Activated naive CD8-positive, alpha-beta T cell treated with anti-CD3 and anti-CD28 coated beads, Interleukin-2, amount 10 ng/mL, durations not matched to agents 7 days and 5 days (primary cell): ENCODE measurements at regions not wholly inside any gene's neighbourhood (a gene's known extent, or its start where the extent isn't known, plus 50 kb on each side); places are given as distances from the start of the nearest gene placed in this dataset.
"Not testable (repeated sequence)": the region's sequence is repeated elsewhere in the genome, so short reads cannot be mapped to it uniquely, and the experiment has no call there.

Experiments used
- ATAC-seq: fragments of 150-1000 bp; cut with Tn5 transposase; one replicate; pipeline ENCODE4 v1.10.0; 2021; ENCODE audit warnings: low read depth, moderate library complexity
- POLR2A ChIA-PET: fragments of 350-600 bp; sonication (Branson Sonifier 250); formaldehyde crosslinking; loops from one replicate; lab custom pipeline; 2021; ENCODE audit warnings: antibody characterized with exemption; lab: Charles Lee
- DNase-seq: peaks from one replicate; pipeline ENCODE4 v3.0.0; 2021
- H3K27ac Mint-ChIP-seq: one replicate; pipeline ENCODE4 v1.8.0; 2022; ENCODE audit warnings: mild to moderate bottlenecking, mixed read lengths
- H3K27me3 Mint-ChIP-seq: one replicate; pipeline ENCODE4 v1.8.0; 2022; ENCODE audit warnings: mild to moderate bottlenecking, moderate library complexity, mixed read lengths
- H3K36me3 Mint-ChIP-seq: one replicate; pipeline ENCODE4 v1.8.0; 2021; ENCODE audit warnings: mild to moderate bottlenecking, mixed read lengths
- H3K4me1 Mint-ChIP-seq: one replicate; pipeline ENCODE4 v1.8.0; 2021; ENCODE audit warnings: mixed read lengths
- H3K4me3 Mint-ChIP-seq: one replicate; pipeline ENCODE4 v1.8.0; 2022; ENCODE audit warnings: mild to moderate bottlenecking, moderate library complexity, mixed read lengths
- H3K9me3 Mint-ChIP-seq: one replicate; pipeline ENCODE4 v1.8.0; 2021; ENCODE audit warnings: mixed read lengths

GRCh38 chr13:110813646-110814624, 100.4 kb downstream of the ING1 start:
- peaks cover 41% of the 10 kb centered on the region for H3K27me3 Mint-ChIP-seq
- DNase-seq (no peak), ATAC-seq (no peak)
- no peaks in the 10 kb centered on the region for H3K36me3 Mint-ChIP-seq
- H3K4me1 Mint-ChIP-seq = peaks cover 5% of the 10 kb centered on the region
- H3K27ac Mint-ChIP-seq = no peak overlapping the region
- H3K4me3 Mint-ChIP-seq = no peak overlapping the region
- H3K9me3 Mint-ChIP-seq = no peaks in the 10 kb centered on the region
- POLR2A ChIA-PET = no interaction called here

GRCh38 chr13:110815471-110816204, 99.2 kb downstream of the ANKRD10 start:
- DNase-seq = no peak
- Mint-ChIP-seq H3K27ac (no peak overlapping the region), H3K27me3 (peaks cover 28% of the 10 kb centered on the region), H3K4me1 (peaks cover 8% of the 10 kb centered on the region), H3K9me3 (no peaks in the 10 kb centered on the region), H3K4me3 (no peak overlapping the region), H3K36me3 (no peaks in the 10 kb centered on the region)
- ATAC-seq = no peak
- POLR2A ChIA-PET = interaction anchor here (1.0 kb wide), 1 partner anchor 199 kb away, joined by 3 read pairs; no protein-coding TSS in a partner anchor

- POLR2A ChIA-PET = interaction anchor here (1.0 kb wide), 1 partner anchor 200 kb away, joined by 3 read pairs; no protein-coding TSS in a partner anchor
- ATAC-seq = no peak
- Mint-ChIP-seq H3K4me1 (peaks cover 8% of the 10 kb centered on the region), H3K9me3 (no peaks in the 10 kb centered on the region), H3K27ac (no peak overlapping the region), H3K27me3 (peaks cover 20% of the 10 kb centered on the region), H3K4me3 (no peak overlapping the region), H3K36me3 (no peaks in the 10 kb centered on the region)
- no peak for DNase-seq
Measured at GRCh38 chr13:110816500-110816899, 98.4 kb downstream of the ANKRD10 start.

GRCh38 chr13:110817143-110817542, 97.7 kb downstream of the ANKRD10 start:
- POLR2A ChIA-PET = no interaction called here
- no peaks in the 10 kb centered on the region for H3K36me3 Mint-ChIP-seq
- ATAC-seq (no peak), DNase-seq (no peak)
- H3K4me3 Mint-ChIP-seq = no peak overlapping the region
- no peak overlapping the region for H3K27ac Mint-ChIP-seq
- H3K4me1 Mint-ChIP-seq = peaks cover 12% of the 10 kb centered on the region
- H3K27me3 Mint-ChIP-seq = peaks cover 15% of the 10 kb centered on the region
- H3K9me3 Mint-ChIP-seq = no peaks in the 10 kb centered on the region

GRCh38 chr13:110818747-110819146, 96.1 kb downstream of the ANKRD10 start:
- peaks cover 5% of the 10 kb centered on the region for H3K27me3 Mint-ChIP-seq
- POLR2A ChIA-PET = no interaction called here
- ATAC-seq (no peak), DNase-seq (no peak)
- no peak overlapping the region for H3K4me3 Mint-ChIP-seq
- H3K27ac Mint-ChIP-seq = no peak overlapping the region
- peaks cover 16% of the 10 kb centered on the region for H3K4me1 Mint-ChIP-seq
- H3K9me3 Mint-ChIP-seq = no peaks in the 10 kb centered on the region
- no peaks in the 10 kb centered on the region for H3K36me3 Mint-ChIP-seq

- no peak overlapping the region for H3K27ac Mint-ChIP-seq
- peak overlapping the region; percentile 30 for H3K4me3 Mint-ChIP-seq
- DNase-seq (peak; percentile 80), ATAC-seq (peak; percentile 65)
- peaks cover 4% of the 10 kb centered on the region for H3K27me3 Mint-ChIP-seq
- H3K36me3 Mint-ChIP-seq = no peaks in the 10 kb centered on the region
- POLR2A ChIA-PET = no interaction called here
- H3K4me1 Mint-ChIP-seq = peaks cover 18% of the 10 kb centered on the region
- H3K9me3 Mint-ChIP-seq = no peaks in the 10 kb centered on the region
Measured at GRCh38 chr13:110819203-110820014, 95.5 kb downstream of the ANKRD10 start.

GRCh38 chr13:110820322-110820721, 94.5 kb downstream of the ANKRD10 start:
- Mint-ChIP-seq H3K4me1 (peaks cover 19% of the 10 kb centered on the region), H3K36me3 (no peaks in the 10 kb centered on the region), H3K9me3 (no peaks in the 10 kb centered on the region), H3K27ac (no peak overlapping the region), H3K4me3 (no peak overlapping the region), H3K27me3 (peaks cover 4% of the 10 kb centered on the region)
- no peak for DNase-seq
- POLR2A ChIA-PET = no interaction called here
- no peak for ATAC-seq

- peak; percentile 26 for ATAC-seq
- peak overlapping the region; percentile 83 for H3K4me3 Mint-ChIP-seq
- H3K27ac Mint-ChIP-seq = peak overlapping the region; percentile 88
- H3K27me3 Mint-ChIP-seq, H3K36me3 Mint-ChIP-seq, H3K9me3 Mint-ChIP-seq: not testable (repeated sequence)
- peaks cover 19% of the 10 kb centered on the region for H3K4me1 Mint-ChIP-seq
- DNase-seq = peak; percentile 48
- POLR2A ChIA-PET = interaction anchor here (0.6 to 2.3 kb wide), 6 partner anchors 88 to 207 kb away, joined by 3 to 11 read pairs (median 6); partner anchors contain the start of genes ANKRD10 and NAXD
Measured at GRCh38 chr13:110821837-110822668, 92.8 kb downstream of the ANKRD10 start.

GRCh38 chr13:110822669-110822945, 92.3 kb downstream of the ANKRD10 start:
- Mint-ChIP-seq H3K9me3 (peaks cover 2% of the 10 kb centered on the region), H3K27me3 (peaks cover 2% of the 10 kb centered on the region), H3K4me3 (peak overlapping the region; percentile 83), H3K36me3 (peaks cover 13% of the 10 kb centered on the region), H3K4me1 (peaks cover 19% of the 10 kb centered on the region), H3K27ac (peak overlapping the region; percentile 88)
- POLR2A ChIA-PET = interaction anchor here (0.6 to 2.3 kb wide), 6 partner anchors 53 to 207 kb away, joined by 3 to 11 read pairs (median 6); partner anchors contain the start of genes ANKRD10 and NAXD
- ATAC-seq (peak; percentile 75), DNase-seq (no peak)

- ATAC-seq (no peak), DNase-seq (no peak)
- Mint-ChIP-seq H3K4me3 (no peak overlapping the region), H3K9me3 (peaks cover 2% of the 10 kb centered on the region), H3K36me3 (peaks cover 15% of the 10 kb centered on the region), H3K27ac (no peak overlapping the region), H3K4me1 (peaks cover 16% of the 10 kb centered on the region), H3K27me3 (peaks cover 2% of the 10 kb centered on the region)
- POLR2A ChIA-PET = no interaction called here
Measured at GRCh38 chr13:110824702-110825300, 90.1 kb downstream of the ANKRD10 start.

GRCh38 chr13:110825516-110825915, 89.4 kb downstream of the ANKRD10 start:
- Mint-ChIP-seq H3K9me3 (peaks cover 2% of the 10 kb centered on the region), H3K27me3 (peaks cover 2% of the 10 kb centered on the region), H3K4me3 (no peak overlapping the region), H3K4me1 (peaks cover 16% of the 10 kb centered on the region), H3K27ac (no peak overlapping the region), H3K36me3 (peaks cover 15% of the 10 kb centered on the region)
- POLR2A ChIA-PET = no interaction called here
- DNase-seq (no peak), ATAC-seq (no peak)

- POLR2A ChIA-PET = no interaction called here
- Mint-ChIP-seq H3K4me3 (no peak overlapping the region), H3K27ac (no peak overlapping the region)
Measured at GRCh38 chr13:110826101-110826500, 88.8 kb downstream of the ANKRD10 start.

More at GRCh38 chr13:110826101-110826500, 88.8 kb downstream of the ANKRD10 start:
- Mint-ChIP-seq H3K9me3 (peaks cover 2% of the 10 kb centered on the region), H3K27me3 (peaks cover 2% of the 10 kb centered on the region), H3K36me3 (peaks cover 15% of the 10 kb centered on the region), H3K4me1 (peaks cover 16% of the 10 kb centered on the region)
- ATAC-seq = no peak
- no peak for DNase-seq
